Immature natural killer cell (primary cell): ENCODE measurements at regions not wholly inside any gene's neighbourhood (a gene's known extent, or its start where the extent isn't known, plus 50 kb on each side); places are given as distances from the start of the nearest gene placed in this dataset.
"Not testable (repeated sequence)": the region's sequence is repeated elsewhere in the genome, so short reads cannot be mapped to it uniquely, and the experiment has no call there.

Source experiments
- DNase-seq, 3 donors: peaks; one replicate each; pipeline ENCODE4 v3.0.0; 2022; ENCODE audit warnings: mixed read lengths in 1 of 3
- H3K27ac Mint-ChIP-seq, 6 donors: one replicate each; pipeline ENCODE4 v1.8.0; 2020; ENCODE audit warnings: mixed read lengths in 6 of 6, mild to moderate bottlenecking in 5 of 6, inconsistent platforms in 4 of 6, moderate library complexity in 3 of 6
- H3K27me3 Mint-ChIP-seq, 3 donors: one replicate each; pipeline ENCODE4 v1.8.0; 2020 to 2021; ENCODE audit warnings: low read depth in 3 of 3, mild to moderate bottlenecking in 3 of 3, mixed read lengths in 3 of 3, moderate library complexity in 3 of 3, inconsistent platforms in 1 of 3
- H3K36me3 Mint-ChIP-seq, 3 donors: one replicate each; pipeline ENCODE4 v1.8.0; 2020; ENCODE audit warnings: mixed read lengths in 3 of 3, inconsistent platforms in 2 of 3, mild to moderate bottlenecking in 2 of 3
- H3K4me1 Mint-ChIP-seq, 2 donors: one replicate each; pipeline ENCODE4 v1.8.0; 2020; ENCODE audit warnings: inconsistent platforms in 2 of 2, mild to moderate bottlenecking in 2 of 2, mixed read lengths in 2 of 2, moderate library complexity in 1 of 2
- H3K4me3 Mint-ChIP-seq, 5 donors: one replicate each; pipeline ENCODE4 v1.8.0; 2020; ENCODE audit warnings: mild to moderate bottlenecking in 5 of 5, mixed read lengths in 5 of 5, inconsistent platforms in 3 of 5, moderate library complexity in 3 of 5
- H3K9me3 Mint-ChIP-seq, 6 donors: one replicate each; pipeline ENCODE4 v1.8.0; 2020; ENCODE audit warnings: mild to moderate bottlenecking in 6 of 6, mixed read lengths in 6 of 6, inconsistent platforms in 4 of 6, moderate library complexity in 3 of 6

DNA sequence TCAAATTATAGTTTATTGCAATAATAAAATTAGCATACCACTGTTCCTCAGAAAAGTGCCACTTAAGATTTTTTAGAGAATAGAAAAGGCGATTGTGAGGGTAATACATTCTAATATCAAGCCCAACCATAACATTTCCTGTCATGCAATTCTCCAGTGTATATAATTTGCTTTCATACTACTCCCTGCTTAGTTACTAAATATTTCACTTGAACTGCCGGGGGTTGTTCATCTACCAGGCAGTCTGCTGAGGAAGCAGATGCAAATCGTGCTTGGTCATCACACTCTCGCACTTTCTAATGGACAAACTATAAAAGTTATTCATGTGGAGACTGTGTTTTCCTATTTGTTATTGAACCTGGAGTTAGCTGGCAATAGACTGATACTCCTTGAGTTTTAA lies 645.6 kb upstream of the CBLB start:
- no peak for DNase-seq
- Mint-ChIP-seq H3K4me1 (no peaks in the 10 kb centered on the region), H3K4me3 (no peak overlapping the region), H3K27ac (no peak overlapping the region), H3K9me3 (no peaks in the 10 kb centered on the region), H3K36me3 (no peaks in the 10 kb centered on the region), H3K27me3 (no peaks in the 10 kb centered on the region)

GRCh38 chr3:106518516-106518915 lies 649.7 kb upstream of the CBLB start:
- H3K27ac Mint-ChIP-seq, result no peak overlapping the region
- DNase-seq, result no peak
- H3K9me3 Mint-ChIP-seq, result no peaks in the 10 kb centered on the region
- no peaks in the 10 kb centered on the region for H3K27me3 Mint-ChIP-seq
- H3K36me3 Mint-ChIP-seq, result no peaks in the 10 kb centered on the region
- H3K4me3 Mint-ChIP-seq, result no peak overlapping the region
- H3K4me1 Mint-ChIP-seq, result no peaks in the 10 kb centered on the region

DNA sequence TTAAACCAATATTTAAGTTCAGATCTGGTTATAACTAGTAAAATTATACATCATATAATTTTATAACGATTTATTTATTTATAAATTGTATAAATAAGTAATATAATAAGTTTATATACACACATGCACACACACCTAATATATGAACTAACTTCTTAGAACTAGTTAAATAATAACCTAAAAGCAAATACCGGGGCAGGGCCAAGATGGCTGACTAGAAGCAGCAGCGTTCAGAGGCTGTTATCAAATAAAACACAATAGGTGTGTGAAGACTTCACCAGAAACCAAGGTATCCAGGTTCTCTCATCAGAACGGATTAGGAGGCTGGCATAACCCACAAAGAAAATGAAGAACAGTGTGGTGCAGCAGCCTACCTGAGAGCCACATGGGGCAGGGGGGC lies 653.6 kb upstream of the CBLB start:
- no peak for DNase-seq
- Mint-ChIP-seq H3K27me3 (peaks cover 0 to 2% (median 0%) of the 10 kb centered on the region in 3 donors), H3K4me3 (no peak overlapping the region), H3K36me3 (peaks cover 0 to 5% (median 0%) of the 10 kb centered on the region in 3 donors), H3K4me1 (no peaks in the 10 kb centered on the region), H3K27ac (no peak overlapping the region), H3K9me3 (peaks cover 0 to 1% (median 0%) of the 10 kb centered on the region in 6 donors)

- H3K27ac Mint-ChIP-seq, result no peak overlapping the region
- no peak overlapping the region for H3K4me3 Mint-ChIP-seq
- peaks cover 5 to 8% of the 10 kb centered on the region in 2 donors for H3K4me1 Mint-ChIP-seq
- peaks cover 0 to 5% (median 0%) of the 10 kb centered on the region in 3 donors for H3K36me3 Mint-ChIP-seq
- no peak for DNase-seq
- peaks cover 0 to 3% (median 0%) of the 10 kb centered on the region in 6 donors for H3K9me3 Mint-ChIP-seq
- H3K27me3 Mint-ChIP-seq, result peaks cover 2 to 4% (median 4%) of the 10 kb centered on the region in 3 donors
Measured at GRCh38 chr3:106528932-106529331, 660.1 kb upstream of the CBLB start.

DNA sequence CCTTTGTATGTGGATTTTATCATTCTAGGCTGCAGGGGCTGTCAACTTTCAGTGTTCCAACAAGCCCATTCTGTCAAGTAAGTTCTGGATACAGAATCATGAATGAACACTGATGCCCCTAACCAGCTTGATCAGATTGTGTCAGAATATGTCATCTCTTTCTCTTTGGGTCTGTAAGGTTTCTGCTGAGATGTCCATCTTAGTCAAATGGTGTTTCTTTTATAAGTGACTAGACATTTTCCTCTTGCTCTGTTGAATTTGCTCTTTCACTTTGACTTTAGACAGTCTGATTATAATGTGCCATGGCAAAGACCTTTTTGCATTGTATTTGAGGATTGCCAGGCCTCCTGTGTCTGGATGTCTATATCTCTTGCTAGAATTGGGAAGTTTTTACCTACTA lies 660.9 kb upstream of the CBLB start:
- Mint-ChIP-seq H3K9me3 (peaks cover 0 to 3% (median 0%) of the 10 kb centered on the region in 6 donors), H3K27me3 (peaks cover 2 to 4% (median 2%) of the 10 kb centered on the region in 3 donors), H3K36me3 (peaks cover 0 to 6% (median 0%) of the 10 kb centered on the region in 3 donors), H3K4me1 (peaks cover 9 to 11% of the 10 kb centered on the region in 2 donors), H3K27ac (no peak overlapping the region), H3K4me3 (no peak overlapping the region)
- no peak for DNase-seq

GRCh38 chr3:106530367-106530766 lies 661.6 kb upstream of the CBLB start:
- peaks cover 0 to 11% (median 0%) of the 10 kb centered on the region in 3 donors for H3K36me3 Mint-ChIP-seq
- peaks cover 0 to 3% (median 0%) of the 10 kb centered on the region in 6 donors for H3K9me3 Mint-ChIP-seq
- DNase-seq, result no peak
- H3K4me3 Mint-ChIP-seq, result no peak overlapping the region
- H3K27me3 Mint-ChIP-seq, result peaks cover 2 to 4% (median 2%) of the 10 kb centered on the region in 3 donors
- H3K27ac Mint-ChIP-seq, result no peak overlapping the region
- peaks cover 9 to 12% of the 10 kb centered on the region in 2 donors for H3K4me1 Mint-ChIP-seq

- peaks cover 9 to 12% of the 10 kb centered on the region in 2 donors for H3K4me1 Mint-ChIP-seq
- H3K27me3 Mint-ChIP-seq, DNase-seq, H3K4me3 Mint-ChIP-seq, H3K9me3 Mint-ChIP-seq, H3K27ac Mint-ChIP-seq, H3K36me3 Mint-ChIP-seq: not testable (repeated sequence)
Measured at GRCh38 chr3:106531771-106532329, 663.0 kb upstream of the CBLB start.

- no peak for DNase-seq
- H3K4me1 Mint-ChIP-seq, result peaks cover 9 to 12% of the 10 kb centered on the region in 2 donors
- H3K36me3 Mint-ChIP-seq, result peaks cover 0 to 6% (median 3%) of the 10 kb centered on the region in 3 donors
- peaks cover 2 to 4% (median 2%) of the 10 kb centered on the region in 3 donors for H3K27me3 Mint-ChIP-seq
- H3K9me3 Mint-ChIP-seq, result peaks cover 0 to 12% (median 7%) of the 10 kb centered on the region in 6 donors
- peak overlapping the region in 2 of 5 donors; percentile 8 to 55 for H3K4me3 Mint-ChIP-seq
- peak overlapping the region in 2 of 6 donors; percentile 3 to 47 for H3K27ac Mint-ChIP-seq
Measured at GRCh38 chr3:106533093-106533787, 664.4 kb upstream of the CBLB start.

DNA sequence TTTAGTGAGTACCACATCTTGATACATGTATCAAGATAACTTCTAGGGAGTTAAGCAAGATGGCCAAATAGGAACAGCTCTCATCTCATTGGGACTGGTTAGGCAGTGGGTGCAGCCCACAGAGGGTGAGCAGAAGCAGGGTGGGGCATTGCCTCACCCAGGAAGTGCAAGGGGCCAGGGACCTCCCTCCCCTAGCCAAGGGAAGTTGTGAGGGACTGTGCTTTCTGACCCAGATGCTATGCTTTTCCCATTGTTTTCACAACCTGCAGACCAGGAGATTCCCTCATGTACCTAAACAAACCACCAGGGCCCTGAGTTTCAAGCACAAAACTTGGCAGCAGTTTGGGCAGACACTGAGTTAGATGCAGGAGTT lies 665.0 kb upstream of the CBLB start:
- H3K27me3 Mint-ChIP-seq, result peaks cover 0 to 4% (median 2%) of the 10 kb centered on the region in 3 donors
- peaks cover 0 to 6% (median 3%) of the 10 kb centered on the region in 3 donors for H3K36me3 Mint-ChIP-seq
- no peak for DNase-seq
- peak overlapping the region in 2 of 6 donors; percentile 3 to 47 for H3K27ac Mint-ChIP-seq
- H3K4me3 Mint-ChIP-seq, result peak overlapping the region in 2 of 5 donors; percentile 29 to 55
- H3K9me3 Mint-ChIP-seq, result peaks cover 0 to 12% (median 7%) of the 10 kb centered on the region in 6 donors
- peaks cover 9 to 12% of the 10 kb centered on the region in 2 donors for H3K4me1 Mint-ChIP-seq

DNA sequence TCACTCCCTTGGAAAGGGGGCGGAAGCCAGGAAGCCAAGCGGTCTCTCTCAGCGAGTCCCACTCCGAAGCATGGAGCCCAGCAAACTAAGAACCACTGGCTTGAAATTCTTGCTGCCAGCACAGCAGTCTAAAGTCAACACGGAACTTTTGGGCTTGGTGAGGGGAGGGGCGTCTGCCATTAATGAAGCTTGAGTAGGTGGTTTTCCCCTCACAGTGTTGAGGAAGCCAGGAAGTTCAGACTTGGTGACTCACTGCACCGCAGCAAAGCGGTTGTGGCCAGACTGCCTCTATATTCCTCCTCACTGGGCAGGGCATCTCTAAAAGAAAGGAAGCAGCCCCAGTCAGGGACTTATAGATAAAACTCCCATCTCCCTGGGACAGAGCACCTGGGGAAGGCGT lies 665.4 kb upstream of the CBLB start:
- peak; percentile 17 to 53 (median 35) for DNase-seq
- Mint-ChIP-seq H3K36me3 (peaks cover 0 to 6% (median 3%) of the 10 kb centered on the region in 3 donors), H3K27me3 (peaks cover 0 to 4% (median 2%) of the 10 kb centered on the region in 3 donors), H3K9me3 (peaks cover 0 to 12% (median 7%) of the 10 kb centered on the region in 6 donors), H3K27ac (peak overlapping the region in 1 of 6 donors; percentile 47), H3K4me3 (peak overlapping the region in 3 of 5 donors; percentile 12 to 55 (median 22)), H3K4me1 (peaks cover 9 to 12% of the 10 kb centered on the region in 2 donors)

- H3K9me3 Mint-ChIP-seq, result peaks cover 0 to 12% (median 7%) of the 10 kb centered on the region in 6 donors
- H3K27me3 Mint-ChIP-seq, result peaks cover 0 to 3% (median 0%) of the 10 kb centered on the region in 3 donors
- H3K36me3 Mint-ChIP-seq, result peaks cover 0 to 3% (median 0%) of the 10 kb centered on the region in 3 donors
- no peaks in the 10 kb centered on the region for H3K4me1 Mint-ChIP-seq
- DNase-seq, result no peak
- no peak overlapping the region for H3K27ac Mint-ChIP-seq
- no peak overlapping the region for H3K4me3 Mint-ChIP-seq
Measured at GRCh38 chr3:106540743-106541142, 671.9 kb upstream of the CBLB start.

DNA sequence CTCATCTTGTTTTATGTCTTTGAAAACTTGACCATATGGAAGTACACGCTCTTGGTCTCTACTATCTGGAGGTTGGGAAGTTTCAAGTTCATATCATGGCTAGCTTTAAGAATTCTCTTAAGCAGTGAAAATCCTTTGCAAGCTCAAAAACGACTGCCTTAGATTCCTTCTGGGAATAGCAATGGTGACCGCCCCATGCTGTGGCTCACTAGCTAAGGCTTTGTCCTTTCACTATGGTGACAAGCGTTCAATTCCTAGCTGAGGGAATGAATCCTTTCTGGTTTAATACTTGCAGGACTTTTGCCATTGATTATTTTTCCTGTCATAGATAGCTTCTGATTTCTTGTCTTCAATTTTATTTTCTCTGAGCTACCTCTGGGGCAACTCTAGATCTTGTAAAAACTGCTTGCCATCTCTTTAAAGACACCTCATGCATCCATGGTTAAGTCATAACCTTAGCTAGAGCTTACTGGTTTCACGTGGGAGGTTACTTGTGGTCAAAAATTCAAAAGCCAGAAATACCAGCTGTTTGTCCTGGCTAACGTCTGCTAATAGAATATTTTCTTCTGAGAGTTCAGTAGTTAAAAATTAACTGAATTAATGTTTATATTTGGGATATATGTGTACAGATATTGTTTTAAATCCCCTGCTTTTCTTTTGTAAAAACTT lies 673.4 kb upstream of the CBLB start:
- no peak overlapping the region for H3K27ac Mint-ChIP-seq
- DNase-seq, result no peak
- H3K4me3 Mint-ChIP-seq, result no peak overlapping the region
- peaks cover 0 to 4% (median 0%) of the 10 kb centered on the region in 3 donors for H3K36me3 Mint-ChIP-seq
- H3K9me3 Mint-ChIP-seq, result peaks cover 0 to 3% (median 0%) of the 10 kb centered on the region in 6 donors
- H3K4me1 Mint-ChIP-seq, result no peaks in the 10 kb centered on the region
- H3K27me3 Mint-ChIP-seq, result peaks cover 0 to 5% (median 0%) of the 10 kb centered on the region in 3 donors

- Mint-ChIP-seq H3K4me3 (no peak overlapping the region), H3K27me3 (peaks cover 0 to 4% (median 0%) of the 10 kb centered on the region in 3 donors), H3K36me3 (no peaks in the 10 kb centered on the region), H3K27ac (no peak overlapping the region), H3K4me1 (no peaks in the 10 kb centered on the region), H3K9me3 (no peaks in the 10 kb centered on the region)
- no peak for DNase-seq
Measured at GRCh38 chr3:106552351-106553043, 683.7 kb upstream of the CBLB start.
